ENCODE measurements at regions not wholly inside any gene's neighbourhood (a gene's known extent, or its start where the extent isn't known, plus 50 kb on each side); places are given as distances from the start of the nearest gene placed in this dataset.
"Not testable (repeated sequence)": the region's sequence is repeated elsewhere in the genome, so short reads cannot be mapped to it uniquely, and the experiment has no call there.

DNA sequence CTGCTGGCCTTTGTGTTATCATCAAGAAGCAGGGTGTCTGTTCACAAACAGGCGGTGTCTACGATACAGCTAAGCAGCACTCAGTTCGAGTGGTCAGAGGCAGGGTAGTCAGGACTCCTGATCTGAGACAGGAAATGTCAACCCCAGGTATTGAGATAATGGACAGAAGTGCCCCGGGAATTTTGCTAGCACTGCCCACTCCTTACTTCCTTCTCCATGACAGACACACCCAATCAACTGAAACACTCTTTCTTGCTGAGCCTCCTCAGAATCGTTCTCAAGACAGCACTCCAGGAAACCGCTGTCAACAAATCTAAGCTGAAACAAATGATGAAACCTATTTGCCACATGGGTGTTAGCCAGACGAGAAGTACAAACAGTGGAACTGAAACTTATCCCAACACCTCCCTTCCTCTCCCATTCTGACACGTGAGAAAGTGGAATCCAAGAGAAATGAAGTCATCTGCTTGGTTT lies 109.3 kb downstream of the GTF2IRD2B start:
- not testable (repeated sequence) for TF ChIP-seq HNRNPUL1 (IDR thresholded peaks at IDR 0.05; ENCODE audit: low read length); MAFG (tag; conservative IDR thresholded peaks at IDR 0.05); KDM5B (IDR thresholded peaks at IDR 0.05; ENCODE audit: insufficient replicate concordance, low read depth, low read length); USF2 (CRISPR knock-in tag; IDR thresholded peaks at IDR 0.05); NFRKB (IDR thresholded peaks at IDR 0.05; ENCODE audit: low read depth); SIX5 (IDR thresholded peaks at IDR 0.05; ENCODE audit: borderline replicate concordance in 1 of 2, insufficient read depth in 1 of 2, low read depth in 1 of 2, low read length in 2 of 2); BHLHE40 (IDR thresholded peaks at IDR 0.05; ENCODE audit: low read length); GABPB1 (CRISPR knock-in tag; IDR thresholded peaks at IDR 0.05); POLR2A (conservative IDR thresholded peaks at IDR 0.05)
- TF ChIP-seq, protein P1, sequence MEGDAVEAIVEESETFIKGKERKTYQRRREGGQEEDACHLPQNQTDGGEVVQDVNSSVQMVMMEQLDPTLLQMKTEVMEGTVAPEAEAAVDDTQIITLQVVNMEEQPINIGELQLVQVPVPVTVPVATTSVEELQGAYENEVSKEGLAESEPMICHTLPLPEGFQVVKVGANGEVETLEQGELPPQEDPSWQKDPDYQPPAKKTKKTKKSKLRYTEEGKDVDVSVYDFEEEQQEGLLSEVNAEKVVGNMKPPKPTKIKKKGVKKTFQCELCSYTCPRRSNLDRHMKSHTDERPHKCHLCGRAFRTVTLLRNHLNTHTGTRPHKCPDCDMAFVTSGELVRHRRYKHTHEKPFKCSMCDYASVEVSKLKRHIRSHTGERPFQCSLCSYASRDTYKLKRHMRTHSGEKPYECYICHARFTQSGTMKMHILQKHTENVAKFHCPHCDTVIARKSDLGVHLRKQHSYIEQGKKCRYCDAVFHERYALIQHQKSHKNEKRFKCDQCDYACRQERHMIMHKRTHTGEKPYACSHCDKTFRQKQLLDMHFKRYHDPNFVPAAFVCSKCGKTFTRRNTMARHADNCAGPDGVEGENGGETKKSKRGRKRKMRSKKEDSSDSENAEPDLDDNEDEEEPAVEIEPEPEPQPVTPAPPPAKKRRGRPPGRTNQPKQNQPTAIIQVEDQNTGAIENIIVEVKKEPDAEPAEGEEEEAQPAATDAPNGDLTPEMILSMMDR (IDR thresholded peaks at IDR 0.05 in 2 of 3, conservative IDR thresholded peaks at IDR 0.05 in 1 of 3; ENCODE audit: insufficient read depth in 2 of 3, low read depth in 1 of 3, low read length in 3 of 3): not testable (repeated sequence)
- TF ChIP-seq, protein P2, sequence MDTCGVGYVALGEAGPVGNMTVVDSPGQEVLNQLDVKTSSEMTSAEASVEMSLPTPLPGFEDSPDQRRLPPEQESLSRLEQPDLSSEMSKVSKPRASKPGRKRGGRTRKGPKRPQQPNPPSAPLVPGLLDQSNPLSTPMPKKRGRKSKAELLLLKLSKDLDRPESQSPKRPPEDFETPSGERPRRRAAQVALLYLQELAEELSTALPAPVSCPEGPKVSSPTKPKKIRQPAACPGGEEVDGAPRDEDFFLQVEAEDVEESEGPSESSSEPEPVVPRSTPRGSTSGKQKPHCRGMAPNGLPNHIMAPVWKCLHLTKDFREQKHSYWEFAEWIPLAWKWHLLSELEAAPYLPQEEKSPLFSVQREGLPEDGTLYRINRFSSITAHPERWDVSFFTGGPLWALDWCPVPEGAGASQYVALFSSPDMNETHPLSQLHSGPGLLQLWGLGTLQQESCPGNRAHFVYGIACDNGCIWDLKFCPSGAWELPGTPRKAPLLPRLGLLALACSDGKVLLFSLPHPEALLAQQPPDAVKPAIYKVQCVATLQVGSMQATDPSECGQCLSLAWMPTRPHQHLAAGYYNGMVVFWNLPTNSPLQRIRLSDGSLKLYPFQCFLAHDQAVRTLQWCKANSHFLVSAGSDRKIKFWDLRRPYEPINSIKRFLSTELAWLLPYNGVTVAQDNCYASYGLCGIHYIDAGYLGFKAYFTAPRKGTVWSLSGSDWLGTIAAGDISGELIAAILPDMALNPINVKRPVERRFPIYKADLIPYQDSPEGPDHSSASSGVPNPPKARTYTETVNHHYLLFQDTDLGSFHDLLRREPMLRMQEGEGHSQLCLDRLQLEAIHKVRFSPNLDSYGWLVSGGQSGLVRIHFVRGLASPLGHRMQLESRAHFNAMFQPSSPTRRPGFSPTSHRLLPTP (IDR thresholded peaks at IDR 0.05; ENCODE audit: borderline replicate concordance, extremely low read depth, insufficient read length): not testable (repeated sequence)

Data from K562 (cell line).